ENCODE measurements at regions not wholly inside any gene's neighbourhood (a gene's known extent, or its start where the extent isn't known, plus 50 kb on each side); places are given as distances from the start of the nearest gene placed in this dataset.

DNA sequence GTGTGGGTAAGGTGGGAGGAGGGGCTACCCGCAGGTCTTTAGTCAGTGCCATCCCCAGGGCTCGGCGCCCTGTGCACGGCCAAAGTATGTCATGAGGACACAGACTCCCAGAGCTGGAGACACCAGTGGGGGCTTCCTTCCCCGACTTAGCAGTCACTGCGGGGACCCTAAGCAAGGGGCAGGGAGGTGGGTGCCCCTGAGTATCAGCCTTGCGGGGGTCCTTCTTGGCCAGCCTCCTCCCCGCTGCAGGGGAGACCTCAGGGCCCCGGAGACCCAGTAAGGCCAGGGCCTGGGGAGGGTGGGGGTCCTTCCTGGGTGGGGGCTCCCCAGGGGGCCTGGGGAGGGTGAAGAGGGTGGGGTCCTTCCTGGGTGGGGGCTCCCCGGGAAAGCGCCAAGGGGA is 673.8 kb downstream of the BRD1 start:
- no peak for DNase-seq (ENCODE audit: low read depth)

DNA sequence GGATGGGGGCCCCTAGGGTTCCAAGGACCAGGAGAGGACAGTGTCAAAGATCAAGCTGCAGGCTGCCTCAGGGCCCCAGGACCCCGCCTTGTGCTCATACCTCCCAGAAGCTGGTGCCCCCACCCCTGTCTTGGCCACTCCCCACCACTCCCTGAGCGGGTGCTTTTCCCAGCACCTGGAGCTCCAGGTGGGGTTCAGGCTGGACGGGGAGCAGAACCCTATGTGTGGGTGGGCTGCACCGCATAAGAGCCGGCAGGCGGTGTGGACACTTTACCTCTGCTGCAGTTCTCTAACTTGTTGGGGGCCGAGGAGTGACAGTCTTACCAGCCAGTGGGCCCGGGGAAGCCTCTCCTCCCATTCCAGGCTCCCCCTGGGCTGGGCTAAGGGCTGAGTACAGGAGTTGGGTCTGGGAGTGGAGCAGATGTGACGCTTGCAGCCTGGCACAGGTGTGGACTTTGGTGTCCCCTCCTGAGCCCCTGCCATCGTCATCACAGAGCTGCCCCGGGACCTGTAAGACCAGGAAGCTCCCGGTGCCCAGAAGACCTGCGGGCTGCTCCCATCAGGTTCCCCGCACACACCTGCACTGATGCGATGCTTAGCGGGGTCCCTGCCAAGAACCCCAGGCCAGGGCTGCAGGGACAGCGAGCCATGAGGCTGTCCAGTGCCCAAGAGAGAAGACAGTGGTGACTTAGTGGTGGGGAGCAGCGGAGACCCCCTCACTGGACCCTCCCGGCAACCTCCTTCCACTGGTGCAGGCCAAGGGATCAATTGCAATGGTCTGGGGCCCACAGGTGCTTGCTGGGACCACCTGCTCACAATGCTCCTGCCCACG is 674.5 kb downstream of the BRD1 start:
- no peak for DNase-seq (ENCODE audit: low read depth)

GRCh38 chr22:49152127-49152938 is 675.3 kb downstream of the BRD1 start:
- no peak for DNase-seq (ENCODE audit: low read depth)

GRCh38 chr22:49151256-49152126 is 676.2 kb downstream of the BRD1 start:
- DNase-seq (ENCODE audit: low read depth), result no peak

DNA sequence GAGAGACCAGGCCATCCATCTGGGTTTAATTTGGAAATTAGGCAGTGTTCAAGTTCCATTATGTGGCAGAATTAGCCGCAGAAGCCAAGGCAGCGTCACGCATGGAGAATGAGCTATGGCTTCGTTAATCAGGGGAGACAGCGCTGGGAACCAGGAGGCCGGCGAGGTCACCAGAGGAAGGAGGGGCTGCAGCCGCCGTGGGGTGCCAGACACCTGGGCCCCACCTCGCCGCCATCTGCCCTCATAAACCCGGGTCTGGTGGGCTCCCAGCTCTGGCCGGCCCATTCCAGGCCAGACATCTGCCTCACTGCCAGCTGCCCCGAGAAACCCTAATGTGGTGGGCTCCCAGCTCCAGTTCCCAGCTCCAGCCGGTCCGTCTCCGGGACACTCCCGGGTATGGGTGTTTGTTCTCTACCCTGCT is 676.9 kb downstream of the BRD1 start:
- DNase-seq (ENCODE audit: low read depth), result no peak

GRCh38 chr22:49149721-49150608 is 677.7 kb downstream of the BRD1 start:
- DNase-seq (ENCODE audit: low read depth), result no peak

DNA sequence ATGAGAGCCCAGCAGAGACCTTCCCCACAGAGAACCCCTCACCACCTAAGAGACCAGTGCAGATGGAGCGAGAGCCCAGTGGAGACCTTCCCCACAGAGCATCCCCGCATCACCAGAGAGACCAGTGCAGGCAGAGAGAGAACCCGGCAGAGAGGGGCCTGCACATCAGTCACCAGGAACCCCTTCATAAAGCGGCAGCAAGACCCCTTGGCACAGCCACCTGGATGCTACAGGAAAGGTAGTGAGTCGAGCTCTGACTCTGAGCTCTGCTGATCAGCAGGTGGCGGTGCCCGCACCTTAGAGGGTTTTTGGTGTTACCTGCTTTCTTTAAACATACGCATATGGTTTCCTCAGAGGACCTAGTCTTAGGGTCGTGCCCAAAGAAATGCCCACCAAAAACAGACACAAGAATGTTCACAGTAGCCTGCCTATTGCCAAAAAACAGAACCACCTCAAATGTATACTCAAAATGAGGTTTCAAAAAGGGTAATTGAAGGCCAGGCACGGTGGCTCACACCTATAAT is 678.7 kb downstream of the BRD1 start:
- no peak for DNase-seq (ENCODE audit: low read depth)

- DNase-seq (ENCODE audit: low read depth), result no peak
Observed at GRCh38 chr22:49147617-49148175, 680.0 kb downstream of the BRD1 start.

- no peak for DNase-seq (ENCODE audit: low read depth)
Observed at GRCh38 chr22:49147171-49147570, 680.5 kb downstream of the BRD1 start.

- no peak for DNase-seq (ENCODE audit: low read depth)
Observed at GRCh38 chr22:49146511-49146910, 681.2 kb downstream of the BRD1 start.

- DNase-seq (ENCODE audit: low read depth), result no peak
Observed at GRCh38 chr22:49143812-49144211, 683.9 kb downstream of the BRD1 start.

DNA sequence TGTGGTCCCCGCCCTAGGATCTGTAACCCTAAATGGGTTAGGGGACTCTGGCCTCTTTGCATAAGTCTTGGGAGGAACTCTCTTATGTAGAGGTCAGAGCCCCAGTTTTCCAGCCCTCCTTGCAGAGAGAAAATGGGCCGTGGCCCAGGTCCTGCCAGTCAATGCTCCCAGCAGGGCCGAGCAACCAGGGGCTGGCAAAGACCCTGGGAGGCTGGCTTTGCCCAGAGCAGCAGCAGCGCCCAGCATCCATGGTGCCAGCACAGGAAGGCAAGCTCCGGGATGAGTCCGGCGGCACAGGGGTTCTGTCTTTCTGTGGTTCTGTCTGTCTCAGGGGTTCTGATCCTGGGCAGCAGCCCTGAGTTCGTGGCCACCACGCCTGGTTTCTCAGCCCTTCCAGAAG is 684.8 kb downstream of the BRD1 start:
- DNase-seq (ENCODE audit: low read depth), result no peak

DNA sequence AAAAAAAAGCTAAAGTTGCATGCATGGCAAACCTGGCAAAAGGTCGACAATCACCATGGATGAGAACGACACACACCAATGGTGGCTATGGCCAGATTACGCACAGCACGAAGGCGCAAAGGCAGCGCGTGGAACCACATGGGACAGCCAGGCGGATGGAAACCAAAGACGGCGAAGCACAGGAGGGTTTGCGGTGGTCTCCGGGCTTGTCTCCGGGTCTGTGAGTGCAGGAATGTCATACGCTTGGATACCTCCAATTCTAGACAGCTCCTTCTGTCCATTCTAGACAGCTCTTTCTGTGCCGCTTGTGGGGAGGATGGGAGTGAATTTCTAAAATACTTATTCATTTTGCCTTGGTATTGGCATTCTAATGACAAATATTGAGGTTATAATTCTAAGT is 685.4 kb downstream of the BRD1 start:
- DNase-seq (ENCODE audit: low read depth), result no peak

- DNase-seq (ENCODE audit: low read depth), result no peak
Observed at GRCh38 chr22:49141761-49142160, 685.9 kb downstream of the BRD1 start.

DNA sequence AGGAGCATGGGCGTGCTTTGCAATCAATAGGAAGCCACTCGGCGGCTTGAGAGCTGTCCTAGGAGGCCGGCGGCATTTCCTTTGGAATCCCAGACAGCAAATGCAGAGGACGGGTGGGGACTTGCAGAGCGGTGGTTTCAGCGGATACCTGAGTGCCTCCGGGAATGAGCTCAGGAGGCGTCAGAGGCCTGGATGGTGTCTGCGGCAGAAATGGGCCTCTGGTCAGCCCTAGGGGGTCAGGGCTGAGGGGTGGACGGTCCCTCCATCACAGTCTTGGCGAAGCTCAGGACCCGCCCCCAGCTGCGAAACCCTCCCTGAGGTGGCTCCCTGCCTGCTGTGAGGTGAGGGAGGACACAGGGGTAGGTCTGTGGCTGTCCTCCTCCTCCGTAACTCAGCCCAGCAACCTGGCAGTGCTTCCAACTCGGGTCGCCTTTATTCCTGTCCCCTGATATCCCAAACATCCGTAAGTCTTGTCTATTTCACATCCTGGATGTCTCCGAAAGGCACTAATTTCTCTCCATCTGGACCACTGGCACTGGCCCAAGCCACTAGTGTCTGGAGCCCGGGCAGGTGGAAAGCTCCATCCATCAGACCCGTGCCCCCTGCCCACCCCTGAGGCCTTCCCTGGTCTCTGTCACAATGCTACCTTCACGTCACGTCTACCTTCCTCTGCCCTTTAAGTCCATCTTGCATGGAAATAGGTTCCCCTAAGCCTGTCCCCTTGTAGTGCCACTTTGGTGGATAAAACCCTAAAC is 686.6 kb downstream of the BRD1 start:
- DNase-seq (ENCODE audit: low read depth), result no peak

- DNase-seq (ENCODE audit: low read depth), result no peak
Observed at GRCh38 chr22:49139492-49140151, 688.1 kb downstream of the BRD1 start.

DNA sequence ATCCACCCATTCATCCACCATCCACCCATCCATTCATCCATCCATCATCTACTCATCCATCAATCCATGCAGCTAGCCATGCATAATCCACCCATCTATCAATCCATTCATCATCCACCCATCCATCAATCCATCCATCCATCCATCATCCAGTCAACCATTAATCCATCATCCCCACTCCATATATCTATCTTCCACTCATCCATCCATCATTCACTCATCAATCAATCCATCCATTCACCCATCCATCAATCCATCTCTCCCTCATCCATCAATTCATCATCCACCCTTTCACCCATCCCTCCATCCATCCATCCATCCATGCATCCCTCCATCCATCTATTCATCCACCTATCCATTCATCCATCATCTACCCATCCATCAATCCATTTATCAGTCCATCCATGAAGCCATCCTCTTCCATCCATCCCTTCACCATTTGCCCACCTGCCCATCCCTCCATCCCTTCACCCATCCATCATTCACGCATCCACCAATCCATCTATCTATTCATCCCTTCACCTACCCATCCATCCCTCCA is 689.4 kb downstream of the BRD1 start:
- no peak for DNase-seq (ENCODE audit: low read depth)

DNA sequence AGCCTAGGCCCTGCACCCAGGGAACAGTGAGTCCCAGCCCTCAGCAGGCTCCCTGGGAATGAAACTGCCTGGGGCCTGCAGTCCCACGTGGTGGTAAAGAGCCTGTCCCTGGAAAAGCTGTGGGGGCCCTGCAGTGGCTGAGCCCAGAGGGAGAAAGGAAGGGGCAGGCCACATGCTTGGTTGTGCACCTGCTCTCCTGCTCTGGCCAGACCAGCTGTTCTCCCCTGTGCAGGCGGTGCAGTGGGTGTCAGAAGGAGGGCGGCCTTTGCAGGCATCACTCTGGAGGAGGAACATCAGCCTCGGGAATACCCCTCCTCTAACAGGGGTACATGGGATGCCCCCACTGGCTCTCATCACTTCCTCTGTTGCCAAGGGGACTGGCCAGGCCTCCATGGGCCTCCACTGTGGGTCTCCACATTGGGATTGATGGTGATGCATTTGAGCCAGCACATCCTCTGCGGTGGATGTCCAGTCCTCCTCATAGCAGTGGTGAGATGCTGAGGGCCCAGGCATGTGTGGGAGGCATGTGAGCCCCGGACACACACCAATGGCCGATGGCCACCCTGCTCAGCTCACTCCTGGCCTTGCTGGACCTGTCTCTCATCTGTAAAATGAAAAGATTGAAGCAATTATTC is 690.4 kb downstream of the BRD1 start:
- DNase-seq (ENCODE audit: low read depth), result no peak

- DNase-seq (ENCODE audit: low read depth), result no peak
Observed at GRCh38 chr22:49136816-49137180, 690.9 kb downstream of the BRD1 start.

All from stimulated activated CD8-positive, alpha-beta memory T cell treated with anti-CD3 and anti-CD28 coated beads, Interleukin-12 subunit alpha, Interleukin-12 subunit beta, amount 100 ng/mL, for 4 hours (primary cell).